ENCODE measurements at regions not wholly inside any gene's neighbourhood (a gene's known extent, or its start where the extent isn't known, plus 50 kb on each side); places are given as distances from the start of the nearest gene placed in this dataset.

- Mint-ChIP-seq H3K27ac (no peak overlapping the region), H3K36me3 (ENCODE audit: insufficient read depth in 1 of 3, low read depth in 3 of 3) (no peaks in the 10 kb centered on the region), H3K27me3 (ENCODE audit: low read depth) (no peaks in the 10 kb centered on the region), H3K9me3 (no peaks in the 10 kb centered on the region), H3K4me3 (no peak overlapping the region), H3K4me1 (no peaks in the 10 kb centered on the region)
- Histone ChIP-seq H3K18ac (ENCODE audit: insufficient read length, low read depth, low read length) (no peak overlapping the region), H2BK120ac (ENCODE audit: low read depth, low read length, poor library complexity, severe bottlenecking) (no peak overlapping the region), H4K5ac (ENCODE audit: insufficient read length, low read depth, low read length) (no peak overlapping the region), H3K27me3 (ENCODE audit: insufficient read depth, low read length) (no peaks in the 10 kb centered on the region), H3K4me2 (ENCODE audit: insufficient read depth, insufficient read length, low read length) (no peak overlapping the region), H3K4ac (ENCODE audit: low read depth, low read length) (no peak overlapping the region), H4K20me1 (ENCODE audit: control insufficient read depth, insufficient read depth, insufficient read length) (no peaks in the 10 kb centered on the region), H2BK15ac (ENCODE audit: low read depth, low read length) (no peak overlapping the region), H3T11ph (ENCODE audit: low read length) (no peak overlapping the region), H4K91ac (ENCODE audit: insufficient read length, low read depth, low read length) (no peak overlapping the region), H2BK5ac (ENCODE audit: insufficient read length, low read length) (no peak overlapping the region), H2AK5ac (ENCODE audit: insufficient read length, low read length) (no peak overlapping the region), H3K23ac (ENCODE audit: insufficient read length, low read depth, low read length) (no peak overlapping the region), H2BK20ac (ENCODE audit: low read depth, low read length, poor library complexity, severe bottlenecking) (no peak overlapping the region), H2AFZ (ENCODE audit: low read length) (no peak overlapping the region), H3K56ac (ENCODE audit: insufficient read length, low read depth, low read length) (no peak overlapping the region), H4K8ac (replicated peaks; ENCODE audit: insufficient read length, low read depth, low read length) (no peak overlapping the region), H3K14ac (ENCODE audit: insufficient read depth, low read length) (no peak overlapping the region), H3K4me1 (ENCODE audit: insufficient read depth, low read length) (no peaks in the 10 kb centered on the region), H3K9ac (ENCODE audit: extremely low read depth, insufficient read length, low read length) (no peak overlapping the region), H3K79me1 (ENCODE audit: insufficient read depth, low read depth, low read length, poor library complexity, severe bottlenecking) (no peaks in the 10 kb centered on the region), H3K79me2 (ENCODE audit: insufficient read depth, low read length) (no peaks in the 10 kb centered on the region), H3K9me3 (ENCODE audit: control insufficient read depth, low read depth, low read length) (no peaks in the 10 kb centered on the region), H2BK12ac (ENCODE audit: insufficient read length, low read depth, low read length) (no peak overlapping the region), H3K23me2 (ENCODE audit: insufficient read length, low read depth, low read length, poor library complexity, severe bottlenecking) (no peaks in the 10 kb centered on the region), H3K27ac (ENCODE audit: insufficient read length, low read depth, low read length) (no peak overlapping the region)
- DNase-seq: no peak
- WGBS (ENCODE audit: extremely low coverage, insufficient read length, low lambda C conversion rate): no CpG with 5 or more reads among the region's 3 CpGs
- TF ChIP-seq, protein P1, sequence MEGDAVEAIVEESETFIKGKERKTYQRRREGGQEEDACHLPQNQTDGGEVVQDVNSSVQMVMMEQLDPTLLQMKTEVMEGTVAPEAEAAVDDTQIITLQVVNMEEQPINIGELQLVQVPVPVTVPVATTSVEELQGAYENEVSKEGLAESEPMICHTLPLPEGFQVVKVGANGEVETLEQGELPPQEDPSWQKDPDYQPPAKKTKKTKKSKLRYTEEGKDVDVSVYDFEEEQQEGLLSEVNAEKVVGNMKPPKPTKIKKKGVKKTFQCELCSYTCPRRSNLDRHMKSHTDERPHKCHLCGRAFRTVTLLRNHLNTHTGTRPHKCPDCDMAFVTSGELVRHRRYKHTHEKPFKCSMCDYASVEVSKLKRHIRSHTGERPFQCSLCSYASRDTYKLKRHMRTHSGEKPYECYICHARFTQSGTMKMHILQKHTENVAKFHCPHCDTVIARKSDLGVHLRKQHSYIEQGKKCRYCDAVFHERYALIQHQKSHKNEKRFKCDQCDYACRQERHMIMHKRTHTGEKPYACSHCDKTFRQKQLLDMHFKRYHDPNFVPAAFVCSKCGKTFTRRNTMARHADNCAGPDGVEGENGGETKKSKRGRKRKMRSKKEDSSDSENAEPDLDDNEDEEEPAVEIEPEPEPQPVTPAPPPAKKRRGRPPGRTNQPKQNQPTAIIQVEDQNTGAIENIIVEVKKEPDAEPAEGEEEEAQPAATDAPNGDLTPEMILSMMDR (conservative IDR thresholded peaks at IDR 0.05): no peak
Observed at GRCh38 chr15:53225781-53226180, 435.6 kb upstream of the ONECUT1 start.
